ENCODE measurements at regions not wholly inside any gene's neighbourhood (a gene's known extent, or its start where the extent isn't known, plus 50 kb on each side); places are given as distances from the start of the nearest gene placed in this dataset.
"Not testable (repeated sequence)": the region's sequence is repeated elsewhere in the genome, so short reads cannot be mapped to it uniquely, and the experiment has no call there.

GRCh38 chr9:134548185-134548584, 93.4 kb upstream of the COL5A1 start:
- Histone ChIP-seq H3K9ac (ENCODE audit: insufficient read depth in 1 of 2, low read length in 2 of 2) (no peak overlapping the region), H3K36me3 (ENCODE audit: control insufficient read depth in 4 of 4, insufficient read depth in 4 of 4, low read length in 4 of 4) (no peaks in the 10 kb centered on the region), H3K27ac (ENCODE audit: low read depth in 1 of 2, low read length in 1 of 2) (no peak overlapping the region), H3K4me1 (ENCODE audit: control insufficient read depth in 5 of 5, insufficient read depth in 5 of 5, low read length in 5 of 5) (peaks cover 0 to 48% (median 15%) of the 10 kb centered on the region in 5 donors), H3K27me3 (ENCODE audit: control insufficient read depth in 3 of 3, insufficient read depth in 3 of 3, low read length in 2 of 3) (no peaks in the 10 kb centered on the region), H3K9me3 (ENCODE audit: control insufficient read depth in 4 of 4, insufficient read depth in 3 of 4, low read length in 3 of 4) (peaks cover 0 to 2% (median 0%) of the 10 kb centered on the region in 4 donors), H3K4me3 (no peak overlapping the region)
- TF ChIP-seq CTCF (IDR thresholded peaks at IDR 0.05; ENCODE audit: control extremely low read depth, extremely low read depth) = no peak
- WGBS, 2 donors = 90 to 94% methylated on average over 8 of the region's 8 CpGs
- DNase-seq (no peak), ATAC-seq (ENCODE audit: insufficient read depth, low FRiP score) (no peak)

GRCh38 chr9:134548618-134549017, 93.0 kb upstream of the COL5A1 start:
- no peak overlapping the region for H3K27ac ChIP-seq (ENCODE audit: low read depth in 1 of 2, low read length in 1 of 2)
- 92 to 94% methylated on average over 17 of the region's 17 CpGs for WGBS, 2 donors
- no peak for TF ChIP-seq CTCF (IDR thresholded peaks at IDR 0.05; ENCODE audit: control extremely low read depth, extremely low read depth)
- H3K4me3 ChIP-seq = no peak overlapping the region
- no peak for DNase-seq
- no peaks in the 10 kb centered on the region for H3K27me3 ChIP-seq (ENCODE audit: control insufficient read depth in 3 of 3, insufficient read depth in 3 of 3, low read length in 2 of 3)
- no peaks in the 10 kb centered on the region for H3K36me3 ChIP-seq (ENCODE audit: control insufficient read depth in 4 of 4, insufficient read depth in 4 of 4, low read length in 4 of 4)
- ATAC-seq (ENCODE audit: insufficient read depth, low FRiP score) = no peak
- peaks cover 0 to 52% (median 15%) of the 10 kb centered on the region in 5 donors for H3K4me1 ChIP-seq (ENCODE audit: control insufficient read depth in 5 of 5, insufficient read depth in 5 of 5, low read length in 5 of 5)
- no peak overlapping the region for H3K9ac ChIP-seq (ENCODE audit: insufficient read depth in 1 of 2, low read length in 2 of 2)
- peaks cover 0 to 4% (median 0%) of the 10 kb centered on the region in 4 donors for H3K9me3 ChIP-seq (ENCODE audit: control insufficient read depth in 4 of 4, insufficient read depth in 3 of 4, low read length in 3 of 4)

GRCh38 chr9:134549336-134549735, 92.3 kb upstream of the COL5A1 start:
- TF ChIP-seq CTCF (IDR thresholded peaks at IDR 0.05; ENCODE audit: control extremely low read depth, extremely low read depth) = no peak
- WGBS, 2 donors = 86 to 87% methylated on average over 13 of the region's 13 CpGs
- no peak for ATAC-seq (ENCODE audit: insufficient read depth, low FRiP score)
- no peak overlapping the region for H3K27ac ChIP-seq (ENCODE audit: low read depth in 1 of 2, low read length in 1 of 2)
- DNase-seq = no peak
- no peak overlapping the region for H3K4me3 ChIP-seq
- peaks cover 0 to 51% (median 15%) of the 10 kb centered on the region in 5 donors for H3K4me1 ChIP-seq (ENCODE audit: control insufficient read depth in 5 of 5, insufficient read depth in 5 of 5, low read length in 5 of 5)
- H3K27me3 ChIP-seq (ENCODE audit: control insufficient read depth in 3 of 3, insufficient read depth in 3 of 3, low read length in 2 of 3) = no peaks in the 10 kb centered on the region
- peaks cover 0 to 4% (median 0%) of the 10 kb centered on the region in 4 donors for H3K9me3 ChIP-seq (ENCODE audit: control insufficient read depth in 4 of 4, insufficient read depth in 3 of 4, low read length in 3 of 4)
- H3K36me3 ChIP-seq (ENCODE audit: control insufficient read depth in 4 of 4, insufficient read depth in 4 of 4, low read length in 4 of 4) = no peaks in the 10 kb centered on the region
- no peak overlapping the region for H3K9ac ChIP-seq (ENCODE audit: insufficient read depth in 1 of 2, low read length in 2 of 2)

- WGBS, 2 donors = 93 to 98% methylated on average over 4 to 6 of the region's 7 CpGs
- peaks cover 0 to 44% (median 15%) of the 10 kb centered on the region in 5 donors for H3K4me1 ChIP-seq (ENCODE audit: control insufficient read depth in 5 of 5, insufficient read depth in 5 of 5, low read length in 5 of 5)
- H3K4me3 ChIP-seq; H3K27ac ChIP-seq (ENCODE audit: low read depth in 1 of 2, low read length in 1 of 2); DNase-seq; H3K27me3 ChIP-seq (ENCODE audit: control insufficient read depth in 3 of 3, insufficient read depth in 3 of 3, low read length in 2 of 3); H3K9ac ChIP-seq (ENCODE audit: insufficient read depth in 1 of 2, low read length in 2 of 2); ATAC-seq (ENCODE audit: insufficient read depth, low FRiP score); H3K36me3 ChIP-seq (ENCODE audit: control insufficient read depth in 4 of 4, insufficient read depth in 4 of 4, low read length in 4 of 4); H3K9me3 ChIP-seq (ENCODE audit: control insufficient read depth in 4 of 4, insufficient read depth in 3 of 4, low read length in 3 of 4): not testable (repeated sequence)
Observed at GRCh38 chr9:134550081-134550480, 91.5 kb upstream of the COL5A1 start.
